Cerebellar cortex (tissue), 1 donor: ENCODE measurements at regions not wholly inside any gene's neighbourhood (a gene's known extent, or its start where the extent isn't known, plus 50 kb on each side); places are given as distances from the start of the nearest gene placed in this dataset.
"Not testable (repeated sequence)": the region's sequence is repeated elsewhere in the genome, so short reads cannot be mapped to it uniquely, and the experiment has no call there.

Source experiments
- DNase-seq: peaks from one replicate; pipeline ENCODE4 v3.0.0-alpha.2; 2015; ENCODE audit warnings: low spot score

DNA sequence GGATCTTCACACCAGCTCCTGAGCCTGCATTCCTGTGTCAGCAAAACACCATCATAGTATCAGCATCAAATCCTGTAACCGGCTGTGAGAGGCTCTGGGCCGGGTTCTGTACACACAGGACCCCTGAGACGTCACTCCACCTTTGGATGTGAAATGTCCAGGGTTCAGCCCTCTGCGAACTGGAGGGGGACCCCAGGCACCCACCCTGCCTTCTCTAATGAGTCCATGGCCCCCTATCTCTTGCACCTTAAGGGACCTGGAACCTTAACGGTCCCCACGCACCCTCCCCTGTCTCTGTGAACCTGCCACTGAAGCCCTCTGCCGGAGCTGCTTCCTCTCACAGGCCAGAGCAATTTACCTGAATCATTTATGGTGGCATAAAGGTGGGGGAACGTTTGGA lies 257.8 kb downstream of the NPHP4 start:
- DNase-seq: no peak

- no peak for DNase-seq
These were observed 258.6 kb downstream of the NPHP4 start for GRCh38 chr1:5733596-5733995.

- no peak for DNase-seq
These were observed 261.2 kb downstream of the NPHP4 start for GRCh38 chr1:5731110-5731423.

DNA sequence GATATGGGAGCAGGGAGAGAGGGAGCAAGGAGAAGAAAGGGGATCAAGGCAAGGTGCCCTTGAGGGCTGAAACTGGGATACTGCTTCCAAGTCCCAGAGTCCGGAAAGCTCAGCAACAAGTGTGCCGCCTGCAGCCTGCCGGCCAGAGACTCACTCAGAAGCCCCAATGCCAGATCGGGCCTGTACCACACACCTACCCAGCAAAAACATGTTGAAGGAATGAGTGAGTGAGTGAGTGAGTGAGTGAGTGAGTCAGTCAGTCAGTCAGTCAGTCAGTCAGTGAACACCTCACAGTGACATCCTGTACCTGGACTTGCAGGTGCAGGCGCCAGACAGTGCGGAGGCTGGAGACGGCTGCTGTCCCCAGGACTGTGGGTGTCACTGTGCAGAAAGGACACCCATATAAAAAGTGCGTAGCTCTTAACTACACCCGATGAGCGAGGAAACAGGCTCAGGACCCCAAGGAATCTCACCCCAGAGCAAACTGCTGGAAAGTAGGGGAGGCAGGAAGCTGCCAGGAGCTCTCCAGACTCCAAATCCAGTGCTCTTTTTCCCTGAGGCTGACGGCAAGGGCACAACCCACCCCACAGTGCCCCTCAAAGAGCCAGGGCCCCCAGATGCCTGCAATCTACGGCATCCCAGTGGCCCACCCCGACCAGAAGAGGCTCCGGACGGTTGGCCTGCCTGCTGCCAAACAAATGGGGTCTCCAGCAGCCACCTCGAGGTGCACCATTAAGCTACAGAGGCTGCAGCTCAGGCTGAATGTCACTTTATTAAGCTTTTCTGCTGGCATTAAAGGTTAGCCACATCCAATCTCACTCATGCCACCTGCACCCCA lies 261.7 kb downstream of the NPHP4 start:
- no peak for DNase-seq

DNA sequence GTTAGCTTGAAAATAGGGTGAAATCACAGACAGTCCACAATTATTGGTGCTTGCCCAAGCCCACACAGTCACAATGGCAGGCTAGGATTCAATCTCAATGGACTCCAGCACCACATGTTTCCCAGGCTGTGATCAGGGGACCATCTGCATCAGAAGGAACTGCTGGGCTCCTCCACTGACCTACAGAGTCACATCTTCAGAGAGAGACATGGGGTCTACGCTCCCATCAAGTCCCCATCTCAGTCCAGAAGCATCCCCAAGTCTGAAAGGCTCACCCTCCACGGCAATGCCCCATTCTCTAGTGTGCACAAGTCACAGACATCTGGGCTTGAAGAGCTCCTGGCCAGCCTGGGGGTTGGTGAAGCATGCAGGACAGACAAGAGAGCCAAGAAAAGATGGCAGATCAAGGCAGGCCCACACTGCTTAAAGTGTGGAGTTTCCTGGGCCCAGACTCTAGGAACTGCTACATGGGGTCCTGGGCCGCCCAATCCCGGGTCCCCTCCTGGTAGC lies 262.5 kb downstream of the NPHP4 start:
- DNase-seq: no peak

DNA sequence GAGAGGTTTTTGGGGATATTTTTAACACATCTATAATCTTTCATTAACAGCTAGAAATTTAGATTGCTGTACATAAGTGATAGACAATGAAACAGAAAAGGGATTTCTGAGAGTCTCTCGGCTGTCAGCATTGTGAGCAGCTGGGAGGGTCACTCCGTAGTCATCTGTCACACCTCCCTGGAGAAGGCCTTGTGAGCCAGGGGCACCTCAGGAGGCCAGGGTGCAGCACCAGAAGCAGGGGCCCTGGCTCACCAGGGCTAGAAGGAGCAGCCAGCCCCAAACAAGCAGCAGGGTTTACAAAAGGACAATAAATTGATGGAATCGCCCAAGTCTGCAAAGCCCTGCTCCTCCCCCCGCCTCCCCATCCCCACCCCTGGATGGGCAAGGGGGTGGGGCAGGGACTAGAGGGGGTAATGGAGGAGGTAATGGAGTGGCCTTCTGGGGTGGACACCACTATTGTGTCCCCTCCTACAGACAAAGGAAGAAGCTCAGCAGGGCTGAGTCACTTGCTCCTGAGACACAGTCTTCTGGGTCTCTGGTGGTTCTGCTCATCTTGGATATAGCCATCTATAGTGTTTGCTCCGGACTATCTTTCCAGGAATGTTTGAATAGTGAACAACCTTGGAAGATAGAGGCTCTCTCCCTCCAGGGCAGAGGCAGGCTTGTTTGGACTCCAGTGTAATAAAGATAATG lies 263.4 kb downstream of the NPHP4 start:
- DNase-seq: no peak

GRCh38 chr1:5727871-5728643 lies 264.2 kb downstream of the NPHP4 start:
- no peak for DNase-seq

DNA sequence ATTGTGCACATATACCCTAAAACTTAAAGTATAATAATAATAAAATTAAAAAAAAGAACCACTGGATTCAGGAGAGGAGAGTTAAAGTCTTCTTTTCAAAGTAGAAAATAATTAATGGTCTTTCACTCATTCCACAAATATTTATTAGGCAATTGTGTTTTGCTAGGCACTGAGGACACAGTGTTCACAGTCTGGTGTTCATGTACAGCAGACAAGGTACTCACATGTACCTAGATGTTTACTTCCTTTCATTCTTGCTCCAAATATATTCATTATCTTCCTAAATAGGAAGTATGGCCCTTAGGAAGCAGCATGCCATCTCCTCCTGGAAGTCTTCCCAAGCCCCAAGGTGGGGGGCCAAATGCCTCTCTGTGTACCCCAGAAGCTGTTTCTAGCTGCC lies 265.0 kb downstream of the NPHP4 start:
- no peak for DNase-seq

DNA sequence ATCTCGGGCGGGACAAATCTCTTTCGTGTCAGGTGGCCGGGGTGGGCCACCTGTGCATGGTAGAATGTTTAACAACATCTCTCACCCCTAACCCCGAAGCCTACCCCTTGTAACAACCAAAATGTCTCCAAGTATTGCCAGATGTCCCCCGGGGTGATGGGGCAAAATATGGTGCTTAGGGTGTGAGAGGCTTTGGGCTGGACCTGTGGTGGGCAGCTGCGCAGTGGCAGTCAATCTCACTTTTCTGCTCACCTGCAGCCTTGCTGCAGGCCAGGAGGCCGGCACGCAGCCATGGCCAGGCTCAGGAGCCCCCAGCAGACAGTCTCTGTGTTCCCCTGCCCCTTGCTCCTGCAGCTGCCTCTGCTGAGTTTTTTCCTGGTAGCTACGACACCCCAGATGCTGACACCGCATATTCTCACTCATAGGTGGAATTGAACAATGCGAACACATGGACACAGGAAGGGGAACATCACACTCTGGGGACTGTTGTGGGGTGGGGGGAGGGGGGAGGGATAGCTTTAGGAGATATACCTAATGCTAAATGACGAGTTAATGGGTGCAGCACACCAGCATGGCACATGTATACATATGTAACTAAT lies 265.5 kb downstream of the NPHP4 start:
- not testable (repeated sequence) for DNase-seq

GRCh38 chr1:5725855-5726585 lies 266.2 kb downstream of the NPHP4 start:
- DNase-seq: no peak

DNA sequence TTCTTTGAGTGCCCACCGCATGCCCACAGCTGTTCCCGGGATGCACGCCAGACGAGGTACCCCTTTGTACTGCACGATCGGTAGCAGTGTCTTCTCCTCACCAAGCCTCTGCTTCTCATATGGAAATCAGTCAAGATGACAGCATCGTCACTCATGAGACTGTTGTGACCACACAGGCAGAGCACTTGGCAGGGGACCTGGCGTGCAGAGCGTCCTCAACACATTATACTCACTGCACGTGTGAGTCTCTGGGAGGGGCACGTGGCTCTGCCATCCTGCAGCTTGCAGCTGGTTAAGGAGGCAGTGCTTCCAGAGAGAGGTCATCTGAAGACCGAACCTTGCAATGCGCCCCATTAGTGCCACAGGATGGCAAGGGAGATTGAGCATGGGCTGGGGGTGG lies 266.8 kb downstream of the NPHP4 start:
- no peak for DNase-seq

DNA sequence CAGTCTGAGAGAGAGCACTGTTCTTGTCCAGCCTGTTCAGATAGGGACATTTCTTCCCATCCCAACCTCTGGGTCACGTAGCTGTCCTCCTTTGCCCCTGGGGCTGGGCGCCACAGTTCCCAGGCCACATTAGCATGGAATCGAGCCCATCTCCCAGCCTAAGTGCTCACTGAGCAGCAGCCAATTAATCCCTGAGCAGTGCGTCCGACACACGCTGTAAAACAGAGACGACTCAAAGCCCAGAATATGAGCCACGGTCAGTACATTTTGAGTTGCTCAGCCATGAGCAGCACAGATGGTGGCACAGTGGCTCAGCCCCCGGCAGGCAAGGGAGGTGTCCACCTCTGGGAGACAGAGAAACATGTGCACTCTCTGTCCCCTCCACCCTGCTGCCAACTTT lies 267.4 kb downstream of the NPHP4 start:
- no peak for DNase-seq

DNA sequence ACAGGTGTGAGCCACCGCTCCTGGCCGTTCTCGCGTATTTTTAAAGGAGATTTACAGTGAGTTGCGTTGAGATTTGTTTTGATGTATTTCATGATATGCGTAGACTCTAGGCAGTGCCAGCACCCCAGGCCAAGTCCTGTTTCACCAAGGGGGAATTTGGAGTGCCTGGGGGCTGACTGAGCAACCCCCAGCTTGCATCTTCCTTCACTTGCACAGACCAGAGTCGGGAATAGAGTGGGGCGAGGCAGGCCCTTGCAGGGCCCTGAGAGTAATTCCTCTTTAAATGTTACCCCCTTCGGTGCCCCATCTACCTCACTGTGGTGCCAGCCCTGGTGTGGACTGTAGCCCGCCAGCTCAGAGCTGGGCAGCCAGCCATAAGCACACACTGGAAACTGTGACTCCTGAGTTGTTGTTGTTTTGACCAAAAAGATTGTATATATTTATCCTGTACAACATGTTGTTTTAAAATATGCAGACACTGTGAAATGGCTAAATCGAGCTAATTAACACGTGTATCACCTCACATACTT lies 269.5 kb downstream of the NPHP4 start:
- DNase-seq: no peak

DNA sequence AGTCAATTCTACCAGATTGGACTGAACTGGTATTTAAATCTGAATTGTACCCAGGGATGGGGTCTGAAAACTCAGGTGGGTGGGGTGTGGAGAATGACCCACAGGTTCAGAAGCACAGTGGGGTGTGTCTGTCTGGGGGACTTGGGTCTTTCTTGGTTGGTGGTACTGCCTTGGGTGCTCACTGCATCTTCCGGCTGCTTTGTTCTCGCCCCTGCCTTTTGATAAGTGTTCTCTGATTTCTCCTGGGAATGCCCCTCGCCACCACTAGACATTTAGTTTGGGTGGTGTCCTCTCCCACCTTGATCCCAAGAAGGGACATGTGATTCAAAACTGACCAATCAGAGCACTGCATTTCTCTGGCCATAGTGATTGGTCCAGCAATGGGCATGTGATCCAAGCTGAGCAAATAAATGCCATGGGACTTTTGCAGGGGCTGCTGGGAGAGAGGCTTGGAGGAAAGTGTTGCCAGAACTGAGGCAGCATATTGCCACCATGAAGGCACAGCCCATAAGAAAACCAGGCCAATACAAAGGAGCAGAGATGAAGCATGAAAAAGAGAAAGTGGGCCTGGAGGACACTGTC lies 270.5 kb downstream of the NPHP4 start:
- no peak for DNase-seq

DNA sequence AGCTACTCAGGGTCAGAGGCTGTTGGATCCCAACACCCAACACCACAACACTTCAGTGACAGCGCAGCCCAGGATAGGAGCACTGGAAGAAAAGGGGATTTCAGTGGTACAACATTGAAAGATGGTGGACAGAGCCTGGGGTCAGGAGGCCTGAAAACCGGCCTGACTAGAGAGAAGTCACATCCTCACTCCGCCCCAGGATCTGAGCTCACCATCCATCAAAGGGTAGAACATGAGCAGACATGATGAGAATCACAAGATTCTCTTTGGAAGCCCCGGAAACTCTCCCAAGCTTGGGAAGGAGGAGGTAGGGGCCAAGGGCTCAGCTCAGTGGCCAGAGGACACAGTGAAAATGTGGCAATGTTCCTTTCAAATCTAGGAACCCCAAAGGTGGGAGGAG lies 271.3 kb downstream of the NPHP4 start:
- DNase-seq: no peak

DNA sequence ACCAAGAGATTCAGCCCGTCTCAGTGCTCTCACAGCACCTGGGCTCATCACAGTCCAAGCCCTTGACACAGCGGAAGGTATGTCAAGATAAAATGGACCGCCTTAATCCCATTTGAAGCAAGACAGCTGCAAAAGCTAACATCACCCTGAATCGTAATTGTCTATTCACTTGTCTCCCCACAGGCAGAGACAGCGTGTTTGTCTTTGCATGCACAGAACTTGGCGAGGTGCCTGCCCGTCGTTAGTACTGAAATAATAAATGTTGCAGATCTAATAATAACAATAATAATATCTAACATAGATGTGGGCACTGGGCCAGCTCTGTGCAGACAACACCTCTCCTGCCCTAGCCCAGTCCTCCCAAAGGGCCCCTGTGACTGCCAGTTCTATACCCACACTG lies 271.7 kb downstream of the NPHP4 start:
- no peak for DNase-seq

DNA sequence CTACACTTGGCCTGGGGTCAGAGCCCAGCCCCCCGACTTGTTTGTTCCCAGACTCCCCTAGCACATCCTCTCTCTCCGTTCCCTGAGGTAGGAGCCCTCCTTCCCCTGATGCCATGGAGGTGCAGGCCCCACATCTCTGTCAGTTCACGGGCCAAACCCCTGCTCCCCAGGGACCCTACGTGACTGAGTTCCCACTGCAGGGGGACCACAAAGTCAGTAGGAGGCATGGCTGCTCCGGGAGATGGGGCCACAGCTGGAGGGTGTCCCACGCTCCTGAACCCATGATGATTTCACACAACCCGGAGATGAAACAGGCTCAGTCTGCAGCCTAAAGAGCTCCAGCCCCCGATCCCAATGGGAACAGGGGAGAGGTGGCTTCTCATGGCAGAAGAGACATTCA lies 272.2 kb downstream of the NPHP4 start:
- DNase-seq: no peak

DNA sequence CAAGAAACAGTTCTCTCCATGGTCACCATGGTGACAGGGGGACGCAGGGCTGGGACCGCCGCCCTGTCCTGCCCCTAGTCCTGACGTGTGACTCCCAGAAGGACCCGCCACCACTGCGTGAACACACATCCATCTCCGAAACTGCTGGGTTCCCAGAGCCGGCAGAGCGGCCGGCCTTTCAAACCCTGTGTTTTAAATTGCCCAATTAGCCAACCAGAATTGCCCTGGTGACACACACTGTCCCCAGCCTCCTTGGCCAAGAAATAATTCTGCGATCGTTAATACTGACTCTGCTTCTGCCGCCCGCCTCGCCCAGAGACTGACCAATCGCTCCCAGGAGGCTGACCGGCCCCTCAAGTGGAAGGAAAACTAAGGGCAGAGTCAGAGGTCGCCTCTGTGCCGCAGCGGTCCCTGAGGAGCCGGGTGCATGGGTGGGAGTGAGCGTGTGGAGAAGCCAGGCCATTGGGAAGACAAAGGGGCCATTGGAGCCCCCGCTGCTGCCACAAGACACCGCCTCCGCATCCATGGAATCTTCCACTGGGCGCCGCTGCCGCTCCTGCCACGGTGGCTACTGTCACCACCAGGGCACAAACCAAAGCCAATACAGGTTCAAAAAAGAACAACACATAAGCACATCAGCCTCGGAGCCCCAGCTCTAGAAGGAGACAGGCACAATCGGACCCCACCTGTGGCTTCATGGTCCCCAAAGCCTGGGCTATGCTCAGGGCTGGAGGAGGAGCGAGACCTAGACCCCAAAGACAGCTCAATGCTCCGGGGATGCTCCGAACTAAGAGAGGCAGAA lies 273.2 kb downstream of the NPHP4 start:
- DNase-seq: no peak

GRCh38 chr1:5717031-5717682 lies 275.1 kb downstream of the NPHP4 start:
- no peak for DNase-seq

DNA sequence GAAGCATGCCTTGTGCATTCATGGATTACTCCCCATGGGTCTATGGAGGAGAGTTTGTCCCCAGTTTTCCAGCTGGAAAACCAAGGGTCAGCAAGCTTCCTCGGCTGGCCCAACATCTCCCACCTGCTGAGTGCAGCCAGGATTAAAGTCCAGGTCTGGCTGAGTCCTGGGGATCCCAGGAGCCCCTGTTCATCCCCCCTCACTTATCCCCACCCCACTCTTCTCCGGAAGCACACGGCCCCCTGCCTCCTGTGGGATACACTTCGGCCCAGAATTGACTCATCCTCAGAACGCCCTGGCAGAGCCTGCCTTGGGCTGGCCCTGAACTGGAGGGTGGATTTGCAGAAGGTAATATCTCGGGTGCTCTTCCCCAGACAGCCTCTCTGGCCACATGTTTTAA lies 276.1 kb downstream of the NPHP4 start:
- DNase-seq: no peak
